AG09319 (cell line): ENCODE measurements at regions not wholly inside any gene's neighbourhood (a gene's known extent, or its start where the extent isn't known, plus 50 kb on each side); places are given as distances from the start of the nearest gene placed in this dataset.
"Not testable (repeated sequence)": the region's sequence is repeated elsewhere in the genome, so short reads cannot be mapped to it uniquely, and the experiment has no call there.

ENCODE experiments used
- DNase-seq: peaks from one replicate; pipeline ENCODE4 v3.0.0-alpha.2; 2010; ENCODE audit warnings: low read depth; ENCODE audit errors: extremely low read depth
- TF ChIP-seq, protein P1 (sequence below): IDR thresholded peaks from 2 replicates; pipeline ENCODE4 v1.5.1; 2011; ENCODE audit warnings: low read depth, mild to moderate bottlenecking, inconsistent platforms, low read length, moderate library complexity

DNA sequence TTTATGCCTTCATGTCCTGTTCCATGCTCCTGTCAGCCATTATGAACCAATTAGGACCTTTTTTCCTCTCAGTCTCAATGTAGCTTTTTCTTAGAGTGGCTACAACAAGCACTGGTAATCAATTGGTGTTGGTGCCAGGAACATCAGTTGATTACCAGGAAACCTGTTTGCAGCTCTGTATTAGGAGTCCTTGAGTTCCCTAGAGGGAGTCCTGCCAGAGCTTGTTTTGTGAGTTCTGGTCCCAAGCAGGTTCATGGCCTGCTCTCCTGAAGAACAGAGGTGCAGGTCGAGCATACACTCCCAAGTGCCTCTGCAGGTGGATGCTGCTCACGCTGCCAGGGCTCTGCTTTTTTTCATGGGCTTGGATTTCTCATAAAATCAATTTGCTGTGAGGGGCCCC is 137.9 kb upstream of the PRR23C start:
- DNase-seq = no peak
- TF ChIP-seq, protein P1, sequence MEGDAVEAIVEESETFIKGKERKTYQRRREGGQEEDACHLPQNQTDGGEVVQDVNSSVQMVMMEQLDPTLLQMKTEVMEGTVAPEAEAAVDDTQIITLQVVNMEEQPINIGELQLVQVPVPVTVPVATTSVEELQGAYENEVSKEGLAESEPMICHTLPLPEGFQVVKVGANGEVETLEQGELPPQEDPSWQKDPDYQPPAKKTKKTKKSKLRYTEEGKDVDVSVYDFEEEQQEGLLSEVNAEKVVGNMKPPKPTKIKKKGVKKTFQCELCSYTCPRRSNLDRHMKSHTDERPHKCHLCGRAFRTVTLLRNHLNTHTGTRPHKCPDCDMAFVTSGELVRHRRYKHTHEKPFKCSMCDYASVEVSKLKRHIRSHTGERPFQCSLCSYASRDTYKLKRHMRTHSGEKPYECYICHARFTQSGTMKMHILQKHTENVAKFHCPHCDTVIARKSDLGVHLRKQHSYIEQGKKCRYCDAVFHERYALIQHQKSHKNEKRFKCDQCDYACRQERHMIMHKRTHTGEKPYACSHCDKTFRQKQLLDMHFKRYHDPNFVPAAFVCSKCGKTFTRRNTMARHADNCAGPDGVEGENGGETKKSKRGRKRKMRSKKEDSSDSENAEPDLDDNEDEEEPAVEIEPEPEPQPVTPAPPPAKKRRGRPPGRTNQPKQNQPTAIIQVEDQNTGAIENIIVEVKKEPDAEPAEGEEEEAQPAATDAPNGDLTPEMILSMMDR = no peak

DNA sequence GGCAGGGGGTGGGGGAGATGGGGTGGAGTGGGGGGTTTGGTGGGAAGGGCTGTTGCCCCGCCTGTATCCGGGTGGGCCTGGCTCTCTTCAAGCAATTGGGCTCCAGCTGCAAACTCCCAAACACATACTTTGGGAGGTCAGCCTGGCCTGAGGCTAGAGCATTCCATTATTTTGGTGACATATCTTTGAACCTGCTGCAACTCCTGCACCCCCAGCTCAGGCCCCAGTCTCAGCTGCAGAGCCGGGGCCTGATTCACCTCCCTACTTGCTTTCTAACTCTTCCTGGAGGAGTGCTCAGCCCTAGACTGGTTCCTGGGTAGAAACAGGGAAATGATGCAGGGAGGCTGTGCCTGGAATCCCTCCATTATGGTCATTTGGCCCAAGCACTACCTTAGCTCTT is 140.8 kb upstream of the PRR23C start:
- TF ChIP-seq, protein P1 = no peak
- DNase-seq = no peak

DNA sequence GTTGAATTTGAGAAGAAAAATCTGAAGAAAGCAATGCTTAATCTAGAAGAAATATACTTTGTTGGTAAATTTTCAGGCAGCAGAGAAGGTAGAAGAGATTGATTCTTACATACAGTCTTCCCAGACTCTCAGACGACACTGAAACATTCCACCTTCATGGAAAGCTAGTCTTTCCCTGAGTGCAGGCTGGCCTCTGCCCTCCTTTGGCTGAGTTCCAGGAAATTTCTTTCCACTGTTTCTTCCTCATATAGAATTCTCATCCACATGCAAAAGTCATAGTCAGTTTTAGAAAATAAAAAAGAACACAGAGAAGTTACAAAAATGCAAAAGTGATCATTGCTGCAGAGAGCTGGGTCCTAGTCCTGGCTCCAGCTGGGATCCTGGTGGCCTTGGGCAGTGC is 142.5 kb upstream of the PRR23C start:
- TF ChIP-seq, protein P1 = no peak
- DNase-seq = no peak

DNA sequence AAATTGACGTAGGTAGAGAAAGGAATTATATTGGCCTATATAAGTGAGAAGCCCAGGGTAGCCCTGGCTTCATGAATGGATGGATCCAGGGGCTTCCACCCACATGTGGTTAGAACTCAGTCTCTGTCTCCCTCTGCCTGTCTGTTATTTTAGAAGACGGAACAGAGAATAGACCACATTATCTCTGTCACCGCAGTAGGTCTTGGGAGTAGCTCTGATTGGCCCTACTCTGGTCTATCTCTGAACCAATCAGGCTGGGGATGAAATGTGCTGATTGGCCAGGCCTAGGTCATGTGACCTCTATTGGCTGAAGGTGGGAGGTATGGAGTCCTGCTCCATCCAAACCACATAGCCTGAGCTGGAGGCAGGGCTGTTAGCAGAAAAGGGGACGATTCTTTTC is 143.0 kb upstream of the PRR23C start:
- TF ChIP-seq, protein P1 = no peak
- DNase-seq = no peak

DNA sequence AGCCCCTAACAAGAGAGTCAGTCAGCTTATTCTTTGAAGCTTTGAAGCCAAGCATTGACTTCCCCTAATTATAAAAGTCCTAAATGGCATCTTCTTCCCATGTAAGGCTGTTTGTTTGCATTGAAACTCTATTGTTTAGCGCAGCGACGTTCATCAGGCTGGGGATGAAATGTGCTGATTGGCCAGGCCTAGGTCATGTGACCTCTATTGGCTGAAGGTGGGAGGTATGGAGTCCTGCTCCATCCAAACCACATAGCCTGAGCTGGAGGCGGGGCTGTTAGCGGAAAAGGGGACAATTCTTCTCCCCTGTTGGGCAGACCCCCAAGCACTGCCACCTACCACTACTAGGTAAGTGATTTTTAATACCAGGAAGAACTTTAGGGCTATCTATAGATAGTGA is 145.3 kb upstream of the PRR23C start:
- TF ChIP-seq, protein P1 = no peak
- no peak for DNase-seq

DNA sequence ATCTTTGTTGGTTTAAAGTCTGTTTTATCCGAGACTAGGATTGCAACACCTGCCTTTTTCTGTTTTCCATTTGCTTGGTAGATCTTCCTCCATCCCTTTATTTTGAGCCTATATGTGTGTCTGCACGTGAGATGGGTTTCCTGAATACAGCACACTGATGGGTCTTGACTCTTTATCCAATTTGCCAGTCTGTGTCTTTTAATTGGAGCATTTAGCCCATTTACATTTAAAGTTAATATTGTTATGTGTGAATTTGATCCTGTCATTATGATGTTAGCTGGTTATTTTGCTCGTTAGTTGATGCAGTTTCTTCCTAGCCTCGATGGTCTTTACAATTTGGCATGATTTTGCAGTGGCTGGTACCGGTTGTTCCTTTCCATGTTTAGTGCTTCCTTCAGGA is 149.4 kb upstream of the MRPS22 start:
- DNase-seq = not testable (repeated sequence)

DNA sequence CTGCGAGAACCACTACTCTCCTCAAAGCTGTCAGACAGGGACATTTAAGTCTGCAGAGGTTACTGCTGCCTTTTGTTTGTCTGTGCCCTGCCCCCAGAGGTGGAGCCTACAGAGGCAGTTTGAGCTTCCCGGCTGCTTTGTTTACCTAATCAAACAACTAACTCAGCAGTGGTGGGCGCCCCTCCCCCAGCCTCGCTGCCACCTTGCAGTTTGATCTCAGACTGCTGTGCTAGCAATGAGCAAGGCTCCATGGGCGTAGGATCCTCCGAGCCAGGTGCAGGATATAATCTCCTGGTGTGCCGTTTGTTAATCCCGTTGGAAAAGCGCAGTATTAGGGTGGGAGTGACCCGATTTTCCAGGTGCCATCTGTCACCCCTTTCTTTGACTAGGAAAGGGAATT is 147.7 kb upstream of the MRPS22 start:
- DNase-seq = not testable (repeated sequence)

DNA sequence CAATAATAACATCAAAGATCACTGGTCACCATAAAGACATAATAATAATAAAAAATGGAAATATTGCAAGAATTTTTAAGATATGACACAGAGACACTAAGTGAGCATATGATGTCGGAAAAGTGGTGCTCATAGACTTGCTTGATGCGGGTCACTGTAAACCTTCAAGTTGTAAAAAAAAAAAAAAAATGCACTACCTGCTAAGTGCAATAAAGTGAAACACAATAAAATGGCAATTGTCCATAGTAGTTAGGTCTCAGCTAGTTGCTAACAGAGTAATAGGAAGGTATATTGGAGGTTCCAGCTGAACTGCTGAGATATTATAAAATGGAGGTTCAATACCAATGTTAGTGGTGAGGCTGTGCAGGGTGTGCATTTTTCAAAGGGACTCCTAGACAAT is 146.6 kb upstream of the MRPS22 start:
- no peak for DNase-seq
- TF ChIP-seq, protein P1 = no peak

DNA sequence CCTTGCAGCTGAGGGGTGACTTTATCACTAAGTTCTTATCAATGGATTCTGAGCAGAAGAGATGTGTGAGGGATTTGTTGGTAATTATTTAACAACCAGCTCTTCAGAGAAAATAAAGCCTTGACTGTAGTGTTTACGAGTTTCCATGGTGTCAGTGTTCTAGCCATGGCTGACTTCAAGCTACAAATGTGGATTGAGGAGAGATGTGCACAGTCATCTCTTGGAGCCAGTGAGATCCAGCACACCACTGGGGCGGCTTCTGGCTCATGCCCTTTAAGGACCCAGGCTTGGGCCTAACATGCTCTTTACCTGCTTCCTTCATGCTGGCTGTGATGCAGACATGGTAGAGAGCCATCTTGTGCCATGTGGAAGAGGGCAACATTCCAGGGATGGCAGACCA is 145.6 kb upstream of the MRPS22 start:
- TF ChIP-seq, protein P1 = no peak
- DNase-seq = no peak
